ENCODE measurements at regions not wholly inside any gene's neighbourhood (a gene's known extent, or its start where the extent isn't known, plus 50 kb on each side); places are given as distances from the start of the nearest gene placed in this dataset.

- TF ChIP-seq POLR2AphosphoS5 (IDR thresholded peaks at IDR 0.05; ENCODE audit: low read depth, low read length) (no peak), RAD21 (IDR thresholded peaks at IDR 0.05 in 1 of 2, conservative IDR thresholded peaks at IDR 0.05 in 1 of 2; ENCODE audit: low read depth in 2 of 2, low read length in 2 of 2) (peak in 1 of 2 experiments; percentile 17; a peak in 1 of 4 replicates), EP300 (IDR thresholded peaks at IDR 0.05; ENCODE audit: borderline replicate concordance in 1 of 2, low read depth in 2 of 2, low read length in 2 of 2) (no peak), TAF1 (IDR thresholded peaks at IDR 0.05; ENCODE audit: low read depth, low read length) (no peak), CTCF (IDR thresholded peaks at IDR 0.05; ENCODE audit: control extremely low read depth in 1 of 3, insufficient read depth in 1 of 3, low read depth in 1 of 3, low read length in 3 of 3) (peak in 1 of 3 experiments; percentile 9; a peak in 1 of 4 replicates), POLR2A (IDR thresholded peaks at IDR 0.05; ENCODE audit: control extremely low read depth in 1 of 2, low read depth in 2 of 2, low read length in 2 of 2) (no peak), BRCA1 (IDR thresholded peaks at IDR 0.05; ENCODE audit: low read depth, low read length) (no peak), RNF2 (IDR thresholded peaks at IDR 0.05; ENCODE audit: borderline replicate concordance, low read depth, low read length, missing control alignments, poor library complexity, severe bottlenecking) (no peak), TEAD4 (IDR thresholded peaks at IDR 0.05; ENCODE audit: low read depth, low read length) (no peak), CEBPB (IDR thresholded peaks at IDR 0.05; ENCODE audit: low read depth, low read length) (no peak)
These were observed 71.2 kb downstream of the ARRDC3 start for GRCh38 chr5:91311697-91312501.

Data from H1 (cell line).